B cell (primary cell): ENCODE measurements at regions not wholly inside any gene's neighbourhood (a gene's known extent, or its start where the extent isn't known, plus 50 kb on each side); places are given as distances from the start of the nearest gene placed in this dataset.

Experiments used
- ATAC-seq: fragments of 200-7000 bp; cut with Tn5 transposase; one replicate; pipeline ENCODE4 v1.10.0; 2021; ENCODE audit warnings: low read depth, mild to moderate bottlenecking, moderate number of reproducible peaks, moderate library complexity
- CTCF ChIA-PET: fragments of 350-600 bp; sonication (Branson Sonifier 250); formaldehyde crosslinking; loops from one replicate; lab custom pipeline; 2021; ENCODE audit warnings: antibody characterized with exemption, inconsistent platforms; lab: Charles Lee
- POLR2A ChIA-PET: fragments of 350-600 bp; sonication (Branson Sonifier 250); formaldehyde crosslinking; loops from one replicate; lab custom pipeline; 2021; ENCODE audit warnings: antibody characterized with exemption; lab: Charles Lee
- DNase-seq: peaks from one replicate; pipeline ENCODE4 v3.0.0; 2013
- H2AFZ ChIP-seq: 2 replicates; pipeline ENCODE4 v1.6.1; 2012; ENCODE audit warnings: mild to moderate bottlenecking, low read depth, low read length; ENCODE audit not compliant: insufficient read depth, poor library complexity, severe bottlenecking
- H3K27ac ChIP-seq, 2 donors: 1 replicate in 1 of 2; 2 replicates in 1 of 2; pipeline ENCODE4 v1.5.1; 2012 to 2013; ENCODE audit warnings: low read length in 2 of 2, mild to moderate bottlenecking in 2 of 2, moderate library complexity in 1 of 2
- H3K27me3 ChIP-seq, 4 experiments: fragments of 200-600 bp in 1 of 4; sonication (generic) in 1 of 4; replicated peaks in 1 of 4; 1 replicate in 2 of 4; 2 replicates in 2 of 4; pipeline versions ENCODE4 v1.6.1 to v1.7.0; 2013 to 2016; ENCODE audit warnings: low read length in 3 of 4, mild to moderate bottlenecking in 2 of 4, mixed read lengths in 1 of 4, moderate library complexity in 1 of 4; ENCODE audit not compliant: insufficient read depth in 4 of 4, control insufficient read depth in 3 of 4; ENCODE audit errors: control extremely low read depth in 1 of 4
- H3K36me3 ChIP-seq, 2 experiments: replicated peaks in 1 of 2; 1 replicate in 1 of 2; 2 replicates in 1 of 2; pipeline versions ENCODE4 v1.6.1 to v1.7.1; 2013; ENCODE audit warnings: low read length in 1 of 2; ENCODE audit not compliant: insufficient read depth in 2 of 2, control insufficient read depth in 1 of 2; ENCODE audit errors: control extremely low read depth in 1 of 2, extremely low read depth in 1 of 2
- H3K4me1 ChIP-seq, 2 donors: fragments of 200-600 bp in 1 of 2; sonication (generic) in 1 of 2; 1 replicate in 1 of 2; 2 replicates in 1 of 2; pipeline versions ENCODE4 v1.5.1 to v1.6.1; 2013 to 2017; ENCODE audit warnings: low read length in 2 of 2; ENCODE audit not compliant: control insufficient read depth in 2 of 2, insufficient read depth in 2 of 2
- H3K4me2 ChIP-seq: replicated peaks from 2 replicates; pipeline ENCODE3; 2012; ENCODE audit warnings: mild to moderate bottlenecking, low read depth, low read length; ENCODE audit not compliant: poor library complexity, severe bottlenecking
- H3K4me3 ChIP-seq, 5 experiments: fragments of 200-600 bp in 1 of 5; sonication (generic) in 1 of 5; 1 replicate in 3 of 5; 2 replicates in 2 of 5; pipeline versions ENCODE4 v1.5.1 to v1.7.0; 2011 to 2016; ENCODE audit warnings: low read length in 4 of 5, mild to moderate bottlenecking in 4 of 5, low read depth in 2 of 5, control low read depth in 1 of 5, moderate library complexity in 1 of 5; ENCODE audit not compliant: insufficient read depth in 1 of 5; ENCODE audit errors: control extremely low read depth in 1 of 5, extremely low read depth in 1 of 5
- H3K79me2 ChIP-seq: fragments of 200-600 bp; sonication (generic); one replicate; pipeline ENCODE4 v1.6.0; 2016; ENCODE audit warnings: low read length; ENCODE audit not compliant: control insufficient read depth, insufficient read depth
- H3K9ac ChIP-seq: fragments of 200-600 bp; sonication (generic); 2 replicates; pipeline ENCODE4 v1.6.1; 2017; ENCODE audit warnings: mild to moderate bottlenecking, low read length, moderate library complexity
- H3K9me3 ChIP-seq, 3 donors: one replicate each; pipeline versions ENCODE4 v1.6.1 to v1.7.1; 2013; ENCODE audit warnings: low read length in 2 of 3; ENCODE audit not compliant: control insufficient read depth in 2 of 3, insufficient read depth in 1 of 3; ENCODE audit errors: control extremely low read depth in 1 of 3
- H4K20me1 ChIP-seq: 2 replicates; pipeline ENCODE4 v1.6.0; 2012; ENCODE audit warnings: mild to moderate bottlenecking, low read length; ENCODE audit not compliant: insufficient read depth, control insufficient read depth, poor library complexity, severe bottlenecking
- H3K27ac Mint-ChIP-seq: one replicate; pipeline ENCODE4 v1.8.0; 2021; ENCODE audit warnings: mixed read lengths
- H3K27me3 Mint-ChIP-seq: one replicate; pipeline ENCODE4 v1.8.0; 2021; ENCODE audit warnings: mixed read lengths
- H3K4me1 Mint-ChIP-seq: one replicate; pipeline ENCODE4 v1.8.0; 2021; ENCODE audit warnings: mixed read lengths
- H3K4me3 Mint-ChIP-seq: one replicate; pipeline ENCODE4 v1.8.0; 2021; ENCODE audit warnings: mixed read lengths
- H3K9me3 Mint-ChIP-seq: one replicate; pipeline ENCODE4 v1.8.0; 2022; ENCODE audit warnings: mixed read lengths; ENCODE audit not compliant: insufficient read depth
- EZH2 ChIP-seq: IDR thresholded peaks from 2 replicates; pipeline ENCODE4 v1.6.1; 2012; ENCODE audit warnings: borderline replicate concordance, low read depth, mild to moderate bottlenecking, moderate library complexity, low read length; ENCODE audit not compliant: insufficient read depth, poor library complexity, severe bottlenecking
- WGBS: methylation state at CpG from one replicate; pipeline ENCODE4 v1.1.5; 2013; ENCODE audit warnings: missing lambda C conversion rate; ENCODE audit not compliant: insufficient coverage; 5-methylcytosine and 5-hydroxymethylcytosine counted together
- intact Hi-C: fragments of 100-400 bp; cut with micrococcal nuclease; formaldehyde crosslinking; loops from one replicate; pipeline ENCODE4 v1.10.0; 2022
- TF ChIP-seq, protein P1 (sequence below): fragments of 200-600 bp; IDR thresholded peaks from one replicate; pipeline ENCODE4 v1.8.0; 2022; ENCODE audit warnings: antibody characterized with exemption, mild to moderate bottlenecking

DNA sequence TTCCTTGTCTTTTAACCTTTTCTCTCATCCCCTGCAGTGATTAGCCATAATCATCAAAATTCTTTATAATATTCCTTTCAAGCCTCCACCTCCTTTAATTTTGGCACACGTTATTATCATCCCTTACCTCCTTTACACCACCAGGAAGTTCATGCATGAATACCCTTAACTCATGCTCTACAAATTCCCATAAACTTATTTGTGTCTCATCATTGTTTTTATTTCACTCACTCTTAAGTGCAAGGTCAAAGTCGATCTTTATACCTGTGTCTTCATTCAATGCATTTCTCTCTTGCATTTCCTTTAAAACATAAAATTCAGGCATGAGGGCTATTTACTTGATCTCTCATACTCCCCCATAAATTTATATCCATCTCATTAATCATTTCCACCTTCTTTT is 1064.6 kb upstream of the CADM2 start:
- Mint-ChIP-seq H3K27ac (no peak overlapping the region), H3K4me3 (no peak overlapping the region), H3K27me3 (no peaks in the 10 kb centered on the region), H3K4me1 (no peaks in the 10 kb centered on the region), H3K9me3 (peaks cover 4% of the 10 kb centered on the region)
- 43% methylated on average over 1 of the region's 2 CpGs for WGBS
- DNase-seq (no peak), ATAC-seq (no peak)
- Histone ChIP-seq H3K27me3 (no peaks in the 10 kb centered on the region), H3K27ac (no peak overlapping the region), H2AFZ (no peak overlapping the region), H3K36me3 (no peaks in the 10 kb centered on the region), H3K4me3 (no peak overlapping the region), H3K79me2 (no peaks in the 10 kb centered on the region), H4K20me1 (no peaks in the 10 kb centered on the region), H3K4me1 (no peaks in the 10 kb centered on the region), H3K9ac (no peak overlapping the region), H3K9me3 (no peaks in the 10 kb centered on the region), H3K4me2 (no peak overlapping the region)
- CTCF ChIA-PET, result no interaction called here
- intact Hi-C loops, result no loop called here
- TF ChIP-seq, protein P1, sequence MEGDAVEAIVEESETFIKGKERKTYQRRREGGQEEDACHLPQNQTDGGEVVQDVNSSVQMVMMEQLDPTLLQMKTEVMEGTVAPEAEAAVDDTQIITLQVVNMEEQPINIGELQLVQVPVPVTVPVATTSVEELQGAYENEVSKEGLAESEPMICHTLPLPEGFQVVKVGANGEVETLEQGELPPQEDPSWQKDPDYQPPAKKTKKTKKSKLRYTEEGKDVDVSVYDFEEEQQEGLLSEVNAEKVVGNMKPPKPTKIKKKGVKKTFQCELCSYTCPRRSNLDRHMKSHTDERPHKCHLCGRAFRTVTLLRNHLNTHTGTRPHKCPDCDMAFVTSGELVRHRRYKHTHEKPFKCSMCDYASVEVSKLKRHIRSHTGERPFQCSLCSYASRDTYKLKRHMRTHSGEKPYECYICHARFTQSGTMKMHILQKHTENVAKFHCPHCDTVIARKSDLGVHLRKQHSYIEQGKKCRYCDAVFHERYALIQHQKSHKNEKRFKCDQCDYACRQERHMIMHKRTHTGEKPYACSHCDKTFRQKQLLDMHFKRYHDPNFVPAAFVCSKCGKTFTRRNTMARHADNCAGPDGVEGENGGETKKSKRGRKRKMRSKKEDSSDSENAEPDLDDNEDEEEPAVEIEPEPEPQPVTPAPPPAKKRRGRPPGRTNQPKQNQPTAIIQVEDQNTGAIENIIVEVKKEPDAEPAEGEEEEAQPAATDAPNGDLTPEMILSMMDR, result no peak
- no peak for TF ChIP-seq EZH2
- POLR2A ChIA-PET, result no interaction called here

DNA sequence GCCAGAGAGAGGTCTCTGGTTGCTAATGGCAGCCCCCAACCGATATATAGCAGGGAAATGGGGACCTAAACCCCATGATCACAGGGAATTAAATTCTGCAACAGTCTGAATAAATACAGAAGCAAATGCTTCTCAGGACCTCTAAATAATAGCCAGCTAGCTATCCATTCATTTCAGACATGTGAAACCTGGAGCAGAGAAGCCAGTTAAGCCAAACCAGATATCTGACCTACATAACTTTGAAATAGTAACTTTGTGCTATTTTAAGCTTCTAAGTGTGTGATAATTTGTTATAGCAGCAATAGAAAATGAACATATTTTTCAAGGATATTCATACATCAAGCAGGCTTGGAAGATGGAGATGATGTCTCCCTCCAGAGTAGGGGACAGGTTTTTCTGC is 1062.9 kb upstream of the CADM2 start:
- no peak overlapping the region for H3K9ac ChIP-seq
- no peak for DNase-seq
- ATAC-seq, result no peak
- no peak overlapping the region for H3K27ac Mint-ChIP-seq
- no peaks in the 10 kb centered on the region for H3K79me2 ChIP-seq
- no peaks in the 10 kb centered on the region for H3K27me3 ChIP-seq
- H3K4me1 ChIP-seq, result no peaks in the 10 kb centered on the region
- H3K4me3 Mint-ChIP-seq, result no peak overlapping the region
- H3K27me3 Mint-ChIP-seq, result no peaks in the 10 kb centered on the region
- H4K20me1 ChIP-seq, result no peaks in the 10 kb centered on the region
- POLR2A ChIA-PET, result no interaction called here
- H3K4me1 Mint-ChIP-seq, result no peaks in the 10 kb centered on the region
- no CpG with 5 or more reads among the region's 1 CpG for WGBS
- H2AFZ ChIP-seq, result no peak overlapping the region
- no peak overlapping the region for H3K27ac ChIP-seq
- no peak overlapping the region for H3K4me3 ChIP-seq
- TF ChIP-seq, protein P1, result no peak
- no peak for TF ChIP-seq EZH2
- no peak overlapping the region for H3K4me2 ChIP-seq
- no peaks in the 10 kb centered on the region for H3K9me3 ChIP-seq
- H3K36me3 ChIP-seq, result no peaks in the 10 kb centered on the region
- no peaks in the 10 kb centered on the region for H3K9me3 Mint-ChIP-seq
- intact Hi-C loops, result no loop called here
- CTCF ChIA-PET, result no interaction called here
